CD4-positive, alpha-beta T cell treated with Interleukin-1 beta for 1 hour (primary cell): ENCODE measurements at regions not wholly inside any gene's neighbourhood (a gene's known extent, or its start where the extent isn't known, plus 50 kb on each side); places are given as distances from the start of the nearest gene placed in this dataset.
"Not testable (repeated sequence)": the region's sequence is repeated elsewhere in the genome, so short reads cannot be mapped to it uniquely, and the experiment has no call there.

ENCODE experiments used
- DNase-seq, 2 donors: peaks; one replicate each; pipeline ENCODE4 v3.0.0-alpha.2; 2020 to 2022

DNA sequence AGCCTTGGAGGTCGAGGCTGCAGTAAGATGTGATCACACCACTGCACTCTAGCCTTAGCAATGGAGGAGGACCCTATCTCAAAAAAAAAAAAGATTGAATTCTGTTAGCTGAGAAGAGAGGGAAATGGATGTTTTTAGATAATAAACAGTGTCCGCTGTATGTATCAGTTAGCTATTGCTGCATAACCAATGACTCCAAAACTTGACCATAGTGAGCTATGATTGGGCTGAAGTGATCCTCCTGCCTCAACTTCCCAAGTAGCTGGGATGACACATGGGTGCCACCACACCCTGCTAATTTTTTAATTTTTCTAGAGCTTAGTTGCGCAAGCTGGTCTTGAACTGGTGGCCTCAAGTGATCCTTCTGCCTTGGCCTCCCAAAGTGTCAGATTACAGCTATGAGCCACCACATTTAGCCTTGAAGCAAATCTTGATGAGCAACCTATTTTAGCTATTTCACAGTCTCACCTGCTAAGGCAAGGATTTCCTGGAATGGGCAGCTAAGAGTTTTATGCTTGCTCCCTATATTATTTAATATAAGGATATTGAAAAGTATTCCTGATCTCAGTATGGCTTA lies 68.3 kb upstream of the ATF7IP2 start:
- no peak for DNase-seq

DNA sequence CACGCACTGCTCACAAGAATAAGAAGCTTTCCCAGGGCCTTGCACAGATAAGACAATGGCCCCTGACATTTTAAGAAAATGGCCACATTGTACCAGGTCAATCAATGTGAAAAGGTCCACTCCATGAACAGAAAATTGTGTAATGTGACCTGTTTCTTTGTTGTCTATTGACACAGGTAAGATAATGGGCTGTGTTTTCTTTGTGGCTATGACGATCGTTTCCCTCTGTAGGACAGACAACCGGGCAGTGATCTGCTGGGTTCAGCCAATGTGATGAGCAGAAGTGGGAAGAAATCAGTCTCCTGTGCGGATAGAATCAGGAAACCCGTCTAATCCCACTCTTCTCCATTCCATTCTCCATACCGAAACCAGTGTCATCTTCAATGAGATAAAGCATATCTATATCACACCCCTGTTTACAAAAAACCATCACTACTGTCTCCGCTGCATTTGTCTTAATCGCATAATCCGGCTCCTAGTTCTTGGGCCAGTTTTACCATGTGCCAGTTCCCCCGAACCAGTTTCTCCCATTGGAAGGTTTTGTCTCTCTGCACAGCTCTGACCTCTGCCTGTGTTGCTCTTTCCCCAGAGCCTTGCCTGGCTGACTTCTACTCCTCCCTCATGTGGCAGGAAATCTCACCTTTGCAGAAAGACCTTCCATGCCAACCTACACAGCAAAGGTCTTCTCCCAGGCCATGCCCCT lies 66.9 kb upstream of the ATF7IP2 start:
- DNase-seq: no peak

DNA sequence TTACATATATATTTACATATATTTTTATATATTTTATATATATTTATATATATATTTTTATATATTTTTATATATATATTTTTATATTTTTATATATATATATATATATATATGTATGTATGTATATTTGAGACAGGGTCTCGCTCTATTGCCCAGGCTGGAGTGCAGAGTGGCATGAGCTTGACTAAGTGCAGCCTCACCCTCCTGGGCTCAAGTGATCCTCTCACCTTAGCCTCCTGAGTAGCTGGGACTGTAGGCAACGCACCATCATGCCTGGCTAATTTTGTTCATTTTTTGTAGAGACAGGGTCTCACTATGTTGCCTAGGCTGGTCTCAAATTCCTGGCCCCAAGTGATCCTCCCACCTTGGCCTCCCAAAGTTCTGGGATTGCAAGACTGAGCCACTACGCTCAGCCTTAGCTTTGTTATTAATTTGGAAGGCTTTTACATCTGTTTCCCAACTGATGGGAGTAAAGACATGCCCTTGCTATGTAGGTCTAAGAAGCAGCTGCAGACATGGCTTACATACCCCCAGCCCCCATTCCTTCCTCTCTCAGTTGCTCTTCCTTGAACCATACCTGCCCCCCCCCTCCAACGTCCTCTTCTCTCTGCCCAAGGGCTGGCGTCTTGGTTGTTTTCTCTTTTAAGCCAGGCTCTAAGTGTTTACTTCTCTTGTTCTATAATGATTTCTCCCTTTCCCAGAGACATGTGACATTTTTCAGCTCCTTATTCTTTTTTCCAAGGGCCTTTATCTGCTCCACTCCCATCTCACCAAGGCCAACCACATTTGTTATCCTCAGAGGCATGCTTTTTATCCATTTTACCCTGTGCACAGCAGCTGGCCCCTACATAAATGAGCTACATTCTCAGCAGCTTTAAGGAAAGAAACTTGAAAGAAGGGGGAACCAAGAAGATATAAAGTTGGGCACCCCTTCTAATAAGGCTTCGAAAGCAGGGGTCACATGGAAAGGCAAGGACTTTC lies 64.2 kb upstream of the ATF7IP2 start:
- no peak for DNase-seq

DNA sequence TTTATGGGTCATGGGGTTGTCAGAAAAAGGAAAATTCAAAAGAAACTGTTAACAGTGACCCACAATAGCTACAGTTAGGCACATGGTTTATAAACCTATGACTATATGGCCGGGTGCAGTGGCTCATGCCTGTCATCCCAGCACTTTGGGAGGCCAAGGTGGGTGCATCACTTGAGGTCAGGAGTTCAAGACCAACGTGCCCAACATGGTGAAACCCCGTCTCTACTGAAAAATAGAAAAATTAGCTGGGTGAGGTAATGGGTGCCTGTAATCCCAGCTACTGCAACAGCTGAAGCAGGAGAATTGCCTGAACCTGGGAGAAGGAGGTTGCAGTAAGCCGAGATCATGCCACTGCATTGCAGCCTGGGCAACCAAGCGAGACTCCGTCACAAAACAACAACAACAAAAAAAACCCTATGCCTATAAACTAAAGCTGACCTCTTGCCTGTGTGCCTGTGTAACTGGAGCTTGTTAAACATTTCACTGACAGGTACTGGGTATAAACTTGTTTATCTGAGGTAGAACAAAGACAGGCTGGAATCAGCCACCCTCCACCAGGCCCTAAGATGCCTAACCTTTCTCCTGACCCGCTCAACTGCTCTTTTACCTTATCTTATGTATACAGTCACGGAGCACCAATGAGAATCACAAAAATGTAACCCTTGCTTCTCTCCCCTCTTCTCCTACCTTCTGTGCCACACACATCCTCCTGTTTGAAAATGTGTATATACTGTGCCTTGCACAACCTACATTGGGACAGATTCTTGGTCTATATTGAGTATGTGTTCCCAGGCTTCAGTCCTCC lies 62.9 kb upstream of the ATF7IP2 start:
- no peak for DNase-seq

DNA sequence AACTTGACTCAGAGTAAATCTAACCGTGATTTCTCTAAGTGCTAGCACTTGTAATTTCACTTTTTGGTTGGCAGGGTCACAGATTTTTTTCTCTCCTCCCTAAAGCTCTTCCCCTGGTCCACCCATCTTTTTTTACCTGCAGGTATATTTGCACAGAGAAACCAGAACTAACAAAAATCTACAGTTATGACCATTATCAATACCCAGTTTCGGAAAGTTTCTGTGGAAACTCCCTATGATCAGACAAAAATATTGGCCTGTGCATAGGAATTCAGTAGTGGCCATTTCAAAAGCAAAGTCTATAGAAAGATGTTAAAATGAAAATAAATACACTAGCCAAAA lies 62.4 kb upstream of the ATF7IP2 start:
- DNase-seq: no peak

DNA sequence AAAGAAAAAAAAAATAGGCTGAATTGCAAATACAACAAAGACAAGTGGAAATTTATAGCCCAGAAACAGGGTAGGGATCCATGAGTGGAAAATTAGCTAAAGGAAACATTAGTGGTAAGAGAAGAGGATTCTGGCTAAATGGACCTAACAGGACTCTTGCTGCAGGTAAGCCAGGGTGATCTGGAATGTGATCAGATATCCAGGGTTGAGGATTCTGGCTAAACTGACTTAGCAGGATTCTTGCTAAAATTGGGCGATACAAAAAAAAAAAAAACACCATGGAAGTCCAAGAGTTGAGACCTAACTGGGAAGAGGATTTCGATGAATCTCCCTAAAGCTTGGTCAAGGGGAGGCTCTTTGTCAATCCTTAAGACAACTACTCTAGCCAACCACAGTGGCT lies 61.7 kb upstream of the ATF7IP2 start:
- DNase-seq: no peak

DNA sequence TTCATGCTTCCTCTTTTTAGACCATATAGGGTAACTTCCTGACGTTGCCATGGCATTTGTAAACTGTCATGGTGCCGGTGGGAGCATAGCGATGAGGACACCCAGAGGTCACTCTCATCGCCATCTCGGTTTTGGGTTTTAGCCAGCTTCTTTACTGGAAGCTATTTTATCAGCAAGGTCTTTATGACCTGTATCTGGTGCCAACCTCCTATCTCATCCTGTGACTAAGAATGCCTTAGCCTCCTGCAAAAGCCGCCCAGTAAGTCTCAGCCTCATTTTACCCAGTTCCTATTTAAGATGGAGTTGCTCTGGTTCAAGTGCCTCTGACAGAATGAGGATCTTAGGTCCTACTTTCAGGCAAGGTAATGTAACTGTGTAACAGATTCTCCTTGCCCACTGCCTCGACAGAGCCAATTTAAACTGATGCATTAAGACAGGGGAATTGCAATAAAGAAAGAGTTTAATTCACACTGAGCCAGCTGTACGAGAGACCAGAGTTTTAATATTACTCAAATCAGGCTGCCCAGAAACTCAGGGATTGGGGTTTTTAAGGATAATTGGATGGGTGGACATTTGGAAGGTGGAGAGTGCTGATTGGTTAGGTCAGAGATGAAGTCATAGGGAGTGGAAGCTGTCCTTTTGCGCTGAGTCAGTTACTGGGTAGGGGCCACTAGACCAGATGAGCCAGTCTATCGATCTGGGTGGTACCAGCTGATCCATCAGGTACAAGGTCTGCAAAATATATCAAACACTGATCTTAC lies 59.9 kb upstream of the ATF7IP2 start:
- no peak for DNase-seq

DNA sequence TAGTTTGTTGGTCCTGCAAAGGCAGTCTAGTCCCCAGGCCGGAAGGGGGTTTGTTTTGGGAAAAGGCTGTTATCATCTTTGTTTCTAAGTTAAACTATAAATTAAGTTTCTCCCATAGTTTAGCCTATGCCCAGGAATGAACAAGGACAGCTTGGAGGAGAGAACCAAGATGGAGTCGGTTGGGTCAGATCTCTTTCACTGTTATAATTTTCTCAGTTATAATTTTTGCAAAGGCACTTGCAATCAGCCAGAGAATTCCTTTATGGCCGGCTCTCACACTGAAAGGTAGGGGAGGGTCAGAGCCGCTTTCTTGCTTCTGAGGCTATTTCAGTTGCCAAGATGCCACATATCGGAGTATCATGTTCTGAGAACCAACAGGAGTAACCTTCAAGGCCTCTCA lies 59.2 kb upstream of the ATF7IP2 start:
- DNase-seq: no peak

DNA sequence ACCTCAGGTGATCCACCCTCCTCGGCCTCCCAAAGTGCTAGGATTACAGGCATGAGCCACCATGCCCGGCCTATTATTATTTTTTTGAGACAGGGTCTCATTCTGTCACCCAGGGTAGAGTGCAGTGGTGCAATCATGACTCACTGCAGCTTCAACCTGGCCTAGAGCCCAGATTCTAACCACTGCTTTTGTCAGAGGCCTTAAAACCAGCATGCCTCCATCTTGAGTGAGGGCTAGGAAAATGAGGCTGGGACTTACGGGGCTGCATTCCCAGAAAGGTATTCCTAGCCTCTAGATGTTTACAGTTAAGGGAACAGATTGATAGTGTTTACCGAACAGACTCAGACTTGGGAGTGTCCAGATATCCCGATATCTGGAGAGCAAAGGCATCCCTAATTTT lies 57.6 kb upstream of the ATF7IP2 start:
- not testable (repeated sequence) for DNase-seq

DNA sequence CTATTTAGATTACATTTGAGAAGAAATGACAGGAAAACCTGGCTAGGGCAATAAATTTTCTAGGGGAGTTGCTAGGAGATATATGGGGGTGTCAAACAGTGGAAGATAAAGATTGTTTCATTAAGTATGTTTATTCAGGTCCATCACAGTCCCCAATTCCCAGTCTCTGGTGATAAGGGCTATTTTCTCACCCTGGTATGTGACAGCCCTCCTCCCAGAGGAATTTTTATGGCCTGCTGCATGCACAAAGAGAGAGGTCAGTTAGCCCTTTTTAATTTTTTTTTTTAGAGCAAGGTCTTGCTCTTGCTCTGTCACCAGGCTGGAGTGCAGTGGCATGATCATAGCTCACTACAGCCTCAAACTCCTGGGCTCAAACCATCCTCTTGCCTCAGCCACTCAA lies 53.6 kb upstream of the ATF7IP2 start:
- DNase-seq: no peak

DNA sequence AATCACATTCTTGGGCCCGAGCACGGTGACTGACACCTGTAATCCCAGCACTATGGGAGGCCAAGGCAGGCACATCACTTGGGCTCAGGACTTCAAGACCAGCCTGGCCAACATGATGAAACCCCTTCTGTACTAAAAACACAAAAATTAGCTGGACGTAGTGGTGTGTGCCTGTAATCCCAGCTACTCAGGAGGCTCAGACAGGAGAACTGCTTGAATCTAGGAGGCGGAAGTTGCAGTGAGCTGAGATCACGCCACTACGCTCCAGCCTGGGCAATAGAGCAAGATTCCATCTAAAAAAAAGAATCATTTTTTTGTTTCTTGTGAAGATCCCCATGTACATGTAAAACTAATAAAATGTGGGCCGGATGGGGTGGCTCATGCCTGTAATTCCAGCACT lies 53.1 kb upstream of the ATF7IP2 start:
- no peak for DNase-seq

DNA sequence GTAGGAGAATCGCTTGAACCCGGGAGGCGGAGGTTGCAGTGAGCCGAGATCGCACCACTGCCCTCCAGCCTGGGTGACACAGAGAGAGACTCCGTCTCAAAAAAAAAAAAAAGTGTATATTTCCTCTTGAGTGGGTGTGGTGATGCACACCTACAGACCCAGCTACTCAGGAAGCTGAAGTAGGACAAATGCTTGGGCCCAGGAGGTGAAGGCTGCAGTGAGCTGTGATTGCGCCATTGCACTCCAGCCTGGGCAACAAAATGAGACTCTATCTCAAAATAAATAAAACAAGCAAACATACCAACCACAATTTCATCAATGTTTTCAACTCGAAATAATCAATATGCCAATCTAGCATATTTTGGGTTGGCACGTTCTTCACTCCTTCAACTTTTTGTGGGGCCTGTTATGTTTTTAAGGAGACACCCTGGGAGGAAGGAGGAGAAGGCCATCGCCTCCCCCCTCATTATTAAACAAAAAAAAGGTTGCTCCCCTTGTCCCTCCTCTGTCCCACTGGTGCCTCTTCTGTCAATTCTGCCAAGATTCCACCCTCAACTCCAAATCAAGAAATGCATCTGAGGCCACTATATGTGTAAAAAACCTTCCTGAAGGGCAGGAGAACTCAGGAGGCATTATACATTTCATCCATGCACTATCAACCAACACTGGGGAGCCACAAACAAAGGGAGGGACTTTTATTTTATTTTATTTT lies 52.4 kb upstream of the ATF7IP2 start:
- DNase-seq: peak; percentile 12 to 20

DNA sequence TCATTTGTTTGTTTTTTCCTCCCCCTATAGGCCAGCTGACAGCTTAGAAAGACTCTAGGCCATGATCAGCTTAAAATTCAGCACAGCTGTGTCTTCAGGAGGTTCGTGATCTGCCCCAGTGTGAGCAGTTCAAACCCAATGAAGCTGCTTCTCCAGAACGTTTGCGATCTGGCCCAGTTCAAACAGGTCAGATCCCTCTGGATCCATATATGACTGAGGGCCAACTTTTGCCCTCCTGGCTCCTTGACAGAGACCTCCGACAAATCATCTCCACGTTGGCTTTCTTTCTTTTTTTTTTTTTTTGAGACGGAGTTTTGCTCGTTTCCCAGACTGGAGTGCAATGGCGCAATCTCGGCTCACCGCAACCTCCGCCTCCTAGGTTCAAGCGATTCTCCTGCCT lies 50.2 kb upstream of the ATF7IP2 start:
- no peak for DNase-seq
